WTC11 (cell line): ENCODE measurements at regions not wholly inside any gene's neighbourhood (a gene's known extent, or its start where the extent isn't known, plus 50 kb on each side); places are given as distances from the start of the nearest gene placed in this dataset.

Experiments used
- NR1H2 ChIP-seq: sonication (generic); formaldehyde crosslinking; IDR thresholded peaks from 2 replicates; pipeline ENCODE4 v1.9.0; 2021; ENCODE audit warnings: mild to moderate bottlenecking, moderate library complexity, missing genetic modification reagents
- SP1 ChIP-seq: sonication (generic); formaldehyde crosslinking; conservative IDR thresholded peaks from 2 replicates; pipeline ENCODE4 v1.8.1; 2022; ENCODE audit warnings: missing genetic modification reagents
- TF ChIP-seq, protein P1 (sequence below): fragments of 200-600 bp; IDR thresholded peaks from 2 replicates; pipeline ENCODE4 v1.8.0; 2022; ENCODE audit warnings: antibody characterized with exemption
- TF ChIP-seq, protein P2 (sequence below): sonication (generic); formaldehyde crosslinking; IDR thresholded peaks from 2 replicates; pipeline ENCODE4 v1.8.1; 2023; ENCODE audit warnings: mild to moderate bottlenecking, missing genetic modification reagents, borderline replicate concordance

DNA sequence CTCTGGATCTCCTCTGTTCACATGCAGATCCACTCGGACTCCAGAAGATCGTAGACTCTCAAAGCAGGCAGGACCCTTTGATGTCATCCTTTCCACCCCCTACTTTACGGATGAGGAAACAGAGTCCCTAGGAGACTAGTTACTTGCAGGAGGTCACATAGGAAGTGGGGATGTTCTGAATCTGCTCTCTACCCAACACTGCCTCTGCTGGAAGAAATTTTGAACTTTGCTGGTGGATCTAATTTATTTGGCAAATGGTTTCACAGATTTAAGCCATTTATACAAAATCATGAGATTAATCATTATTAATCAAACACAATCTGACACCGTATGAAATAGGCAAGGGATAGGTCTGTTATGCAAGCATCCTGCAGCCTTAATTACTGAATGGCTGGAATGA is 55.0 kb upstream of the USP47 start:
- no peak for TF ChIP-seq NR1H2
- TF ChIP-seq, protein P1, sequence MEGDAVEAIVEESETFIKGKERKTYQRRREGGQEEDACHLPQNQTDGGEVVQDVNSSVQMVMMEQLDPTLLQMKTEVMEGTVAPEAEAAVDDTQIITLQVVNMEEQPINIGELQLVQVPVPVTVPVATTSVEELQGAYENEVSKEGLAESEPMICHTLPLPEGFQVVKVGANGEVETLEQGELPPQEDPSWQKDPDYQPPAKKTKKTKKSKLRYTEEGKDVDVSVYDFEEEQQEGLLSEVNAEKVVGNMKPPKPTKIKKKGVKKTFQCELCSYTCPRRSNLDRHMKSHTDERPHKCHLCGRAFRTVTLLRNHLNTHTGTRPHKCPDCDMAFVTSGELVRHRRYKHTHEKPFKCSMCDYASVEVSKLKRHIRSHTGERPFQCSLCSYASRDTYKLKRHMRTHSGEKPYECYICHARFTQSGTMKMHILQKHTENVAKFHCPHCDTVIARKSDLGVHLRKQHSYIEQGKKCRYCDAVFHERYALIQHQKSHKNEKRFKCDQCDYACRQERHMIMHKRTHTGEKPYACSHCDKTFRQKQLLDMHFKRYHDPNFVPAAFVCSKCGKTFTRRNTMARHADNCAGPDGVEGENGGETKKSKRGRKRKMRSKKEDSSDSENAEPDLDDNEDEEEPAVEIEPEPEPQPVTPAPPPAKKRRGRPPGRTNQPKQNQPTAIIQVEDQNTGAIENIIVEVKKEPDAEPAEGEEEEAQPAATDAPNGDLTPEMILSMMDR: no peak
- TF ChIP-seq SP1 (CRISPR knock-in tag): no peak
- TF ChIP-seq, protein P2, sequence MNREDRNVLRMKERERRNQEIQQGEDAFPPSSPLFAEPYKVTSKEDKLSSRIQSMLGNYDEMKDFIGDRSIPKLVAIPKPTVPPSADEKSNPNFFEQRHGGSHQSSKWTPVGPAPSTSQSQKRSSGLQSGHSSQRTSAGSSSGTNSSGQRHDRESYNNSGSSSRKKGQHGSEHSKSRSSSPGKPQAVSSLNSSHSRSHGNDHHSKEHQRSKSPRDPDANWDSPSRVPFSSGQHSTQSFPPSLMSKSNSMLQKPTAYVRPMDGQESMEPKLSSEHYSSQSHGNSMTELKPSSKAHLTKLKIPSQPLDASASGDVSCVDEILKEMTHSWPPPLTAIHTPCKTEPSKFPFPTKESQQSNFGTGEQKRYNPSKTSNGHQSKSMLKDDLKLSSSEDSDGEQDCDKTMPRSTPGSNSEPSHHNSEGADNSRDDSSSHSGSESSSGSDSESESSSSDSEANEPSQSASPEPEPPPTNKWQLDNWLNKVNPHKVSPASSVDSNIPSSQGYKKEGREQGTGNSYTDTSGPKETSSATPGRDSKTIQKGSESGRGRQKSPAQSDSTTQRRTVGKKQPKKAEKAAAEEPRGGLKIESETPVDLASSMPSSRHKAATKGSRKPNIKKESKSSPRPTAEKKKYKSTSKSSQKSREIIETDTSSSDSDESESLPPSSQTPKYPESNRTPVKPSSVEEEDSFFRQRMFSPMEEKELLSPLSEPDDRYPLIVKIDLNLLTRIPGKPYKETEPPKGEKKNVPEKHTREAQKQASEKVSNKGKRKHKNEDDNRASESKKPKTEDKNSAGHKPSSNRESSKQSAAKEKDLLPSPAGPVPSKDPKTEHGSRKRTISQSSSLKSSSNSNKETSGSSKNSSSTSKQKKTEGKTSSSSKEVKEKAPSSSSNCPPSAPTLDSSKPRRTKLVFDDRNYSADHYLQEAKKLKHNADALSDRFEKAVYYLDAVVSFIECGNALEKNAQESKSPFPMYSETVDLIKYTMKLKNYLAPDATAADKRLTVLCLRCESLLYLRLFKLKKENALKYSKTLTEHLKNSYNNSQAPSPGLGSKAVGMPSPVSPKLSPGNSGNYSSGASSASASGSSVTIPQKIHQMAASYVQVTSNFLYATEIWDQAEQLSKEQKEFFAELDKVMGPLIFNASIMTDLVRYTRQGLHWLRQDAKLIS (CRISPR knock-in tag): no peak
